ENCODE measurements at regions not wholly inside any gene's neighbourhood (a gene's known extent, or its start where the extent isn't known, plus 50 kb on each side); places are given as distances from the start of the nearest gene placed in this dataset.

- H3K27ac ChIP-seq (ENCODE audit: low read length) = no peak overlapping the region
- no peaks in the 10 kb centered on the region for H3K4me1 Mint-ChIP-seq
- no peaks in the 10 kb centered on the region for H3K4me1 ChIP-seq (ENCODE audit: control insufficient read depth, insufficient read depth, low read length)
- no peaks in the 10 kb centered on the region for H3K27me3 ChIP-seq (ENCODE audit: control insufficient read depth, insufficient read depth, low read length)
- DNase-seq (no peak), ATAC-seq (no peak)
- no peak overlapping the region for H3K4me3 Mint-ChIP-seq
- no peak overlapping the region for H3K27ac Mint-ChIP-seq
- H3K27me3 Mint-ChIP-seq (ENCODE audit: low read depth in 2 of 2) = no peaks in the 10 kb centered on the region
- no peak for TF ChIP-seq CTCF (IDR thresholded peaks at IDR 0.05)
- H3K36me3 ChIP-seq (ENCODE audit: control insufficient read depth, insufficient read depth, low read length) = no peaks in the 10 kb centered on the region
- intact Hi-C loops (cut with micrococcal nuclease) = no loop called here
- H3K4me3 ChIP-seq (ENCODE audit: low read length) = no peak overlapping the region
- 69% methylated on average over 2 of the region's 3 CpGs for WGBS (ENCODE audit: insufficient coverage)
- no peaks in the 10 kb centered on the region for H3K36me3 Mint-ChIP-seq
- H3K9me3 ChIP-seq (ENCODE audit: control insufficient read depth, insufficient read depth, low read length) = no peaks in the 10 kb centered on the region
- H3K9me3 Mint-ChIP-seq = peaks cover 5 to 14% of the 10 kb centered on the region in 2 donors
Observed at GRCh38 chrX:98523026-98523425, 1639.3 kb downstream of the RPA4 start.

GRCh38 chrX:98523521-98523920, 1639.8 kb downstream of the RPA4 start:
- H3K27me3 Mint-ChIP-seq (ENCODE audit: low read depth in 2 of 2) = no peaks in the 10 kb centered on the region
- DNase-seq = no peak
- no peak overlapping the region for H3K27ac Mint-ChIP-seq
- 95% methylated on average over 2 of the region's 3 CpGs for WGBS (ENCODE audit: insufficient coverage)
- no peak for TF ChIP-seq CTCF (IDR thresholded peaks at IDR 0.05)
- no peaks in the 10 kb centered on the region for H3K4me1 ChIP-seq (ENCODE audit: control insufficient read depth, insufficient read depth, low read length)
- intact Hi-C loops (cut with micrococcal nuclease) = no loop called here
- H3K27ac ChIP-seq (ENCODE audit: low read length) = no peak overlapping the region
- H3K4me1 Mint-ChIP-seq = no peaks in the 10 kb centered on the region
- no peaks in the 10 kb centered on the region for H3K27me3 ChIP-seq (ENCODE audit: control insufficient read depth, insufficient read depth, low read length)
- no peaks in the 10 kb centered on the region for H3K36me3 ChIP-seq (ENCODE audit: control insufficient read depth, insufficient read depth, low read length)
- H3K36me3 Mint-ChIP-seq = no peaks in the 10 kb centered on the region
- H3K9me3 ChIP-seq (ENCODE audit: control insufficient read depth, insufficient read depth, low read length) = no peaks in the 10 kb centered on the region
- no peak for ATAC-seq
- no peak overlapping the region for H3K4me3 ChIP-seq (ENCODE audit: low read length)
- peaks cover 5 to 17% of the 10 kb centered on the region in 2 donors for H3K9me3 Mint-ChIP-seq
- H3K4me3 Mint-ChIP-seq = no peak overlapping the region

- Mint-ChIP-seq H3K27ac (no peak overlapping the region), H3K36me3 (no peaks in the 10 kb centered on the region), H3K4me3 (no peak overlapping the region), H3K27me3 (ENCODE audit: low read depth in 2 of 2) (peaks cover 0 to 8% of the 10 kb centered on the region in 2 donors), H3K9me3 (peaks cover 5% of the 10 kb centered on the region in 2 donors), H3K4me1 (no peaks in the 10 kb centered on the region)
- no peak for TF ChIP-seq CTCF (IDR thresholded peaks at IDR 0.05)
- no peak for DNase-seq
- no peaks in the 10 kb centered on the region for H3K4me1 ChIP-seq (ENCODE audit: control insufficient read depth, insufficient read depth, low read length)
- ATAC-seq = no peak
- WGBS (ENCODE audit: insufficient coverage) = 65% methylated on average over 2 of the region's 2 CpGs
- H3K9me3 ChIP-seq (ENCODE audit: control insufficient read depth, insufficient read depth, low read length) = no peaks in the 10 kb centered on the region
- H3K4me3 ChIP-seq (ENCODE audit: low read length) = no peak overlapping the region
- H3K27ac ChIP-seq (ENCODE audit: low read length) = no peak overlapping the region
- intact Hi-C loops (cut with micrococcal nuclease) = no loop called here
- H3K27me3 ChIP-seq (ENCODE audit: control insufficient read depth, insufficient read depth, low read length) = no peaks in the 10 kb centered on the region
- no peaks in the 10 kb centered on the region for H3K36me3 ChIP-seq (ENCODE audit: control insufficient read depth, insufficient read depth, low read length)
Observed at GRCh38 chrX:98548519-98548918, 1664.8 kb downstream of the RPA4 start.

- no peak for DNase-seq
- intact Hi-C loops (cut with micrococcal nuclease) = no loop called here
- H3K27me3 Mint-ChIP-seq (ENCODE audit: low read depth in 2 of 2) = no peaks in the 10 kb centered on the region
- no peaks in the 10 kb centered on the region for H3K4me1 Mint-ChIP-seq
- no peak overlapping the region for H3K27ac Mint-ChIP-seq
- Histone ChIP-seq H3K9me3 (ENCODE audit: control insufficient read depth, insufficient read depth, low read length) (no peaks in the 10 kb centered on the region), H3K4me1 (ENCODE audit: control insufficient read depth, insufficient read depth, low read length) (no peaks in the 10 kb centered on the region), H3K36me3 (ENCODE audit: control insufficient read depth, insufficient read depth, low read length) (no peaks in the 10 kb centered on the region), H3K27me3 (ENCODE audit: control insufficient read depth, insufficient read depth, low read length) (no peaks in the 10 kb centered on the region), H3K27ac (ENCODE audit: low read length) (no peak overlapping the region), H3K4me3 (ENCODE audit: low read length) (no peak overlapping the region)
- no peaks in the 10 kb centered on the region for H3K36me3 Mint-ChIP-seq
- H3K9me3 Mint-ChIP-seq = peaks cover 2 to 5% of the 10 kb centered on the region in 2 donors
- no peak for TF ChIP-seq CTCF (IDR thresholded peaks at IDR 0.05)
- no peak for ATAC-seq
- H3K4me3 Mint-ChIP-seq = no peak overlapping the region
- no CpG with 5 or more reads among the region's 2 CpGs for WGBS (ENCODE audit: insufficient coverage)
Observed at GRCh38 chrX:98568795-98569194, 1685.1 kb downstream of the RPA4 start.

Data from natural killer cell (primary cell).